ENCODE measurements at regions not wholly inside any gene's neighbourhood (a gene's known extent, or its start where the extent isn't known, plus 50 kb on each side); places are given as distances from the start of the nearest gene placed in this dataset.

DNA sequence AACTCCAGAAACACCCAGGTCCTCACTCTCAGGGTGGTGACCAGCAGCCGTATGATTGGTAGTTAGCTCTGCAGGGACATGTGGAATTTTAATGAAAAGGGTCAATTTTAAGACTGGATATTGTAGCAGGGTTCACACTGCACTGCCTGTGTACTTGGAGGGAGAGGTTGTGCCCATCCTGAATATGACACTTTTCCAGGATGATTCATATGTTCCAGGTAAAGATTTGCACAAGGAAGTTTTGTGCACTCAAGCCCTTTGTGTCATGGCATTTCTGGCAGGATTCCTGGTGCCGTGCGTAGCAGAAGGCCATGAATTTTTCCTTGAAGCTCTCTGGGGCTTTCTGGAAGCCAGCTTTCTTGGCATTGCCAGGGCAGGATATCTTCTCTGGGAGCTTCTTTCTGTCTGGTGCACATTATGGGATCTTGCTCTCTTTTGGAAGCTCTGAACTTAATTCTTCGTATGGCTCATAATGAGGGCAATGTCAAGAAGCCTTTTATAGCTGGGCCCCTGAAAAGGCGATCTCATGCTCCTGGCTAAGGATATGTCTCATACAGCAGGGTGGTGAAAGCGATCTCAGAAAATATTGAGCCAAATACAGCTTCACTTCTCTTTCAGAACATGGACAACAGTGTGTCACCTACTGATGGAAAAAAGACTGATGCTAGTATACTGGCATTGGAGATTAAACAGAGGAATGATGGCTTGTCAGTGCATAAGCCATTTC is 1133.9 kb downstream of the AACS start:
- DNase-seq (no peak), ATAC-seq (no peak)
- intact Hi-C loops (cut with DNase I) = no loop called here

- no peak for ATAC-seq
- intact Hi-C loops (cut with DNase I) = no loop called here
- DNase-seq = no peak
These were observed 1136.8 kb downstream of the AACS start for GRCh38 chr12:126201981-126202537.

GRCh38 chr12:126204326-126204725 is 1139.1 kb downstream of the AACS start:
- ATAC-seq (no peak), DNase-seq (no peak)
- intact Hi-C loops (cut with DNase I) = no loop called here

DNA sequence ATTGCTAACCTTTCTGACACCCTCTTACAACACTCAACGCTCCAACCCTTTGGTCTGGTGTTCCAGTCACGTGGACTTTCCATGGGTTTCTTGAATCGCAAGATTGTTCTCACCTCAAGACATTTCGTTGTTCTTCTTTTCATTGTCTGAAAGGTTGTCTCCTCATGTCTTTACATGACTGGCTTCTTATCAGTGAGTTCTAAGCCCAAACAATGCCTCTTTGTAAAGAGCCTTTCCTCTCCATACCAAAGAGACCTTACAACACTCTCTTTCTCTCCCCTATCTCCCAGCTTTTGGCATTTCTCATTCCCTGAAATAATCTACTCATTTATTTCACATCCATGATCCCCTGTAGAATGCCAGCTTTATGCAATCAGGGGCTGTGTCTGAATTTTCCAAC is 1144.8 kb downstream of the AACS start:
- intact Hi-C loops (cut with DNase I) = no loop called here
- ATAC-seq (no peak), DNase-seq (no peak)

- no peak for ATAC-seq
- intact Hi-C loops (cut with DNase I) = no loop called here
These were observed 1145.2 kb downstream of the AACS start for GRCh38 chr12:126210448-126210847.

GRCh38 chr12:126212824-126213223 is 1147.6 kb downstream of the AACS start:
- DNase-seq = no peak
- intact Hi-C loops (cut with DNase I) = no loop called here
- no peak for ATAC-seq

More at GRCh38 chr12:126210448-126210847, 1145.2 kb downstream of the AACS start:
- DNase-seq = no peak

DNA sequence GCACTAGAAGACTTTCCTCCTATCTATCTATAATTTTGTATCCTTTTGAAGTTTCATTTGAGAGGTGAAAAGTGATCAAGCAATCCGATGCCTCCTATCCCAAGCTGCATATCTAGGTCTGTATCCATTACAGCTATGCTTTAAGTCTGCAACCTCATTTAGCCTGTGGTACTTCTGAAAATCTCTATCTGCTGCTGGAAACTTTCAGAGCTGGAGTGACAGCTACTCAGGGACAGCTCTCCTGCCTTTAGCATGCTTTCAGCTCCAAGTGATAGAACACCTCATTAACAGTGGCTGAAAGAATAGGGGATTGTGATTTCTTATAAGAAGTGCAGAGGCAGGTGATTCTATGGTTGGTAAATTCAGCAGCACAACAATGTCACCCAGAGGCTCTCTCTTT is 1153.5 kb downstream of the AACS start:
- ATAC-seq = no peak
- no peak for DNase-seq
- intact Hi-C loops (cut with DNase I) = no loop called here

DNA sequence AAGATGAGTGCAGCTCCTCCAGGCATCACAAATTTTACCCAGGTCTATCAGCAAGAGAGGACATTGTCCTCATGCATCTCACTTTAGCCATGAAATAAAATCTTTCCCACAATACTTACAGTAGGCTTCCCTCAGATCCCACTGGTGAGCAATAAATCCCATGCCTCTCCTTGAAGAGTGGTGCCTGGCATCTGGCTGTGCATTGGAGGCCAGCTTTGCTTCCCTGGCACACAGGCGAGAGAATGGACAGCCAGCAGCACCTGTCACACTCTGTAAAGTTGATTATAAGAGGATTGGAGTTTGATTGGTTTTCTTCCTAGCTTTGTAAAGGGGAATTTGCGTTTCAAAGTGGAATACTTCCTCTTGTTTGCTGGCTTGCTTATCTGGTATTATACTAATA is 1153.9 kb downstream of the AACS start:
- intact Hi-C loops (cut with DNase I) = no loop called here
- ATAC-seq (no peak), DNase-seq (no peak)

- intact Hi-C loops (cut with DNase I) = no loop called here
- peak in 1 of 2 donors; percentile 74 for ATAC-seq
- DNase-seq = no peak
These were observed 1154.5 kb downstream of the AACS start for GRCh38 chr12:126219654-126220279.

DNA sequence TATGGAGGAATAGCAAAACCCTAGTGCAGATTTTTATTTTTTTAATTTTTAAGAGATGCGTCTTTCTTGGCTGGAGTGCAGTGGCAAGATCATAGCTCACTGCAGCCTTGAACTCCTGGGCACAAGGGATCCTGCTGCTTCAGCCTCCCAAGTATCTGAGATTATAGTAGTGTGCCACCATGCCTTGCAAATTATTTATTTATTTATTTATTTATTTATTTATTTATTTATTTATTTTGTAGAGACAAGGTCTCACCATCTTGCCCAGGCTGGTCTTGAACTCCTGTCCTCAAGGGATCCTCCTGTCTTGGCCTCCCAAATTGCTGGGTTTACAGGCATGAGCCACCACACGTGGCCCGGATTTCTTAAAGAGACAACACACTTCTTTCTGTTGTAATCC is 1158.8 kb downstream of the AACS start:
- no peak for DNase-seq

DNA sequence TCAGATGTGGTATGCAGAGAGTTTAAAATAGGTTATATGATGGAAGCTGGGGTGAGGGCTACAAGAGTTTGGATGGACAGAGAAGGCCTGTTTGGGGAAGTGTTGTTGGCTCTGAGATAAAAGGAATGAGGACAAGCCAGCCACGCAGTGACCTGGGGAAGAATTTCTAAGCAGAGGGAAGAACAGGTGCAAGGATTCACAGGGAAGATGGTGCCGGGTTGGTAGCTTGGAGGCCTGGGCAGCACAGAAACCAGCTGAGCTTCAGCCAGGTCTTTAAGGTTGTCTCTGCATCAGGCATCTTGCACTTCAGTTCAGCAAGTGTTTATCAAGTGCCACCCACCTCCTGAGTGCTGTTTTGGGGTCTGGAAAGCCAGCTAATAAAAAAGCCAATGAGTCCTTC is 1163.7 kb downstream of the AACS start:
- intact Hi-C loops (cut with DNase I) = no loop called here
- ATAC-seq = no peak

More for the DNA sequence above, 1158.8 kb downstream of the AACS start:
- intact Hi-C loops (cut with DNase I) = no loop called here
- no peak for ATAC-seq

GRCh38 chr12:126232711-126233110 is 1167.5 kb downstream of the AACS start:
- intact Hi-C loops (cut with DNase I) = no loop called here
- ATAC-seq (no peak), DNase-seq (no peak)

More for the DNA sequence above, 1163.7 kb downstream of the AACS start:
- DNase-seq = no peak

GRCh38 chr12:126233625-126234024 is 1168.4 kb downstream of the AACS start:
- ATAC-seq = no peak
- intact Hi-C loops (cut with DNase I) = no loop called here
- DNase-seq = no peak

GRCh38 chr12:126243814-126244440 is 1178.7 kb downstream of the AACS start:
- no peak for DNase-seq
- ATAC-seq = no peak
- intact Hi-C loops (cut with DNase I) = no loop called here

DNA sequence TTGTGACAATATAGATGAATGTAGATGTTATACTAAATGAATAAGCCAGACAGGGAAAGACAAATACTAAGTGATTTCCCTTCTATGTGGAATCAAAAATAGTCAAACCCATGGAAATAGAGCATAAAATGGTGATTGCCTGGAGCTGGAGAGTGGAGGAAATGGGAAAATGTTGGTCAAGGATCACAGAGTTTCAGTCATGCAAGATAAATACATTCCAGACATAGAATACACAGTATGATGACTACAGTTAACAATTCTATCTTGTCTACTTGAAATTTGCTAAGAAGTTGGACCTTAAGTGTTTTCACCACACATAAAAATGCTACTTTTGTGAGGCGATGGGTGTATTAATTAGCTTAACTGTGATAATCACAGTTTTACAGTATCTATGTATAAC is 1182.7 kb downstream of the AACS start:
- ATAC-seq (no peak), DNase-seq (no peak)
- intact Hi-C loops (cut with DNase I) = no loop called here

DNA sequence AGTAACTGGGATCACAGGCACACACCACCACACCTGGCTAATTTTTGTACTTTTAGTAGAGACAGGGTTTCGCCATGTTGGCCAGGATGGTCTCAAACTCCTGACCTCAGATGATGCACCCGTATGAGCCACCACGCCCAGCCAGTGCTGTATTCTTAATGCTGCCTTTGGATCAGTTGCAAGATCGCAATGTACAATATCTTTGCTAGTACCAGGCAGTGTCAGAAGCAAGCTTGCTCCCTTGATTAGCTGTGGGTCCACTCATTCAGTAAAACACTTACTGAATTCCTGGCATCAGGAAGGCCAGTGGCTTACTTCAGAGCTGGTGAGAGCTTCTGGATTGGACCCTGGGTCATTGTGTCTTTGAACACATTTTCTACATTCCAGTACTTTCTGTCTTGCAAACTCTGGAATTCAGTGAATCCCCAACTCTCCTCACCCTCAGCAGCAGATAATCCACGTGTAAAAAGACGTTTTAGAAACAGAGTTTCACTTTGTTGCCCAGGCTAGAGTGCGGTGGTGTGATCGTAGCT is 1183.7 kb downstream of the AACS start:
- DNase-seq (no peak), ATAC-seq (peak in 1 of 2 donors; percentile 61)
- intact Hi-C loops (cut with DNase I) = no loop called here

GRCh38 chr12:126258190-126258589 is 1193.0 kb downstream of the AACS start:
- no peak for ATAC-seq
- intact Hi-C loops (cut with DNase I) = no loop called here
- DNase-seq = no peak

DNA sequence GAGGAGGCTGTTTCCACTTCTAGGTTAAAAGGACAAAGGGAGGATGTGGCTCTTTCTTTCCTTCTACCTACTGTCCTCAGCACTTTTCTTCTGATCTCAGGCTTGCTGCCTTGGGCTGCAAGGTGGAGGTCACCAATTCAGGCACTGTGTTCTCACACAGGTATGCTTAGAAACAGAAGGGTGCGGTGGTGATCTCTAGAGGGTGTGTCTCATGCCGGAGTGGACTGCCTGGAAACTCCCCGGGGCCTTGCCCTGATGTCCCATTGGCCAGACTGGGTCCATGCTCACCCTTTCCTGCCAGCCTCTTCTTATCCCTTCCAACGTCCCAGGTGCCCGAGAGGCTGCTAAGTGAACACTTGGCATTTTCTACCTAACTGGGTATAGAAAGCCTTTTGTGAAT is 1197.6 kb downstream of the AACS start:
- no peak for DNase-seq
- intact Hi-C loops (cut with DNase I) = no loop called here
- ATAC-seq = no peak

- intact Hi-C loops (cut with DNase I) = no loop called here
- DNase-seq = no peak
- no peak for ATAC-seq
These were observed 1203.0 kb downstream of the AACS start for GRCh38 chr12:126268222-126268621.

DNA sequence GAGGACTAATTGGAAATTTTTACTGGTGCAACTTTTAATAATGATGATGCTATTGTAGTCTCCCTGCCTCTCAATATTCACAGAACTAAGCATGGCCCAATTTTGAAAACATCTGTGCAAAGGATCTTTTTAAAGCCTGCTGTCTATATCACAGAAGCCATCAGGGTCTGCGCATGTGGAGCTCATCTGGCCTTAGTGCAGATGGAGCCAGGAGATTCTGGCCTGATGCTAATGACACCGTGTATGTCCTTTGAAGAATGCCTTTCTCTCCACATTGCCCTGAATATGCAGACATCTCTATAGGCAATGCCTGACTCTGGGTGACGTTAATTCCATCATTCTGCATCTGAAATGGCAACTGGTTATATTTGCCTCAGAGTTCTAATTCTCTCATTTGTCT is 1205.9 kb downstream of the AACS start:
- ATAC-seq = no peak
- no peak for DNase-seq
- intact Hi-C loops (cut with DNase I) = no loop called here
